Mesendoderm (in vitro differentiated cells): ENCODE measurements at regions not wholly inside any gene's neighbourhood (a gene's known extent, or its start where the extent isn't known, plus 50 kb on each side); places are given as distances from the start of the nearest gene placed in this dataset.

Experiments used
- DNase-seq: peaks from one replicate; pipeline ENCODE4 v3.0.0; 2013
- H2AK5ac ChIP-seq: 2 replicates; pipeline ENCODE4 v1.6.1; 2013; ENCODE audit warnings: low read length, inconsistent platforms
- H2BK120ac ChIP-seq: 2 replicates; pipeline ENCODE4 v1.6.1; 2013; ENCODE audit warnings: low read depth, mild to moderate bottlenecking, low read length, moderate library complexity, mixed read lengths
- H2BK15ac ChIP-seq: replicated peaks from 2 replicates; pipeline ENCODE4 v1.6.1; 2013; ENCODE audit warnings: low read depth, mild to moderate bottlenecking, moderate library complexity
- H2BK5ac ChIP-seq: 2 replicates; pipeline ENCODE4 v1.6.1; 2013; ENCODE audit warnings: low read length, inconsistent platforms
- H3K18ac ChIP-seq: 2 replicates; pipeline ENCODE4 v1.6.1; 2013; ENCODE audit warnings: mild to moderate bottlenecking, low read length, mixed read lengths
- H3K23ac ChIP-seq: one replicate; pipeline ENCODE4 v1.6.1; 2013; ENCODE audit warnings: low read length
- H3K27ac ChIP-seq: 2 replicates; pipeline ENCODE4 v1.5.1; 2013; ENCODE audit warnings: low read depth, mild to moderate bottlenecking, inconsistent platforms, low read length, moderate library complexity
- H3K27me3 ChIP-seq: 2 replicates; pipeline ENCODE4 v1.6.1; 2013; ENCODE audit warnings: low read length, control low read depth, mild to moderate bottlenecking, inconsistent platforms; ENCODE audit not compliant: insufficient read depth, poor library complexity
- H3K36me3 ChIP-seq: 2 replicates; pipeline ENCODE4 v1.6.1; 2013; ENCODE audit warnings: low read length, inconsistent platforms; ENCODE audit not compliant: control insufficient read depth, insufficient read depth
- H3K4ac ChIP-seq: one replicate; pipeline ENCODE4 v1.6.1; 2013; ENCODE audit warnings: low read depth, mild to moderate bottlenecking, low read length, moderate library complexity
- H3K4me1 ChIP-seq: 2 replicates; pipeline ENCODE4 v1.6.1; 2013; ENCODE audit warnings: low read depth, low read length, inconsistent platforms; ENCODE audit not compliant: control insufficient read depth
- H3K4me2 ChIP-seq: 2 replicates; pipeline ENCODE4 v1.6.1; 2013; ENCODE audit warnings: low read length
- H3K4me3 ChIP-seq: 2 replicates; pipeline ENCODE4 v1.5.1; 2013; ENCODE audit warnings: mild to moderate bottlenecking, low read length
- H3K56ac ChIP-seq: one replicate; pipeline ENCODE4 v1.6.1; 2013; ENCODE audit warnings: low read length
- H3K79me1 ChIP-seq: 2 replicates; pipeline ENCODE4 v1.6.1; 2013; ENCODE audit warnings: low read length, inconsistent platforms
- H3K79me2 ChIP-seq: 2 replicates; pipeline ENCODE4 v1.6.1; 2013; ENCODE audit warnings: mild to moderate bottlenecking, low read length; ENCODE audit not compliant: control insufficient read depth, insufficient read depth
- H3K9ac ChIP-seq: 2 replicates; pipeline ENCODE4 v1.6.1; 2013; ENCODE audit warnings: low read length, inconsistent platforms
- H4K5ac ChIP-seq: one replicate; pipeline ENCODE4 v1.6.1; 2013; ENCODE audit warnings: low read length
- H4K8ac ChIP-seq: one replicate; pipeline ENCODE4 v1.6.1; 2013; ENCODE audit warnings: low read depth, mild to moderate bottlenecking, control low read depth, low read length, moderate library complexity
- WGBS: extraction: QIAGEN DNeasy Blood & Tissue Kit; methylation state at CpG from one replicate; pipeline ENCODE4 v1.1.7; 2013; ENCODE audit warnings: low lambda C conversion rate, missing lambda C conversion rate; ENCODE audit not compliant: insufficient coverage; ENCODE audit errors: extremely low coverage; 5-methylcytosine and 5-hydroxymethylcytosine counted together

- no peak overlapping the region for H3K23ac ChIP-seq
- H3K79me1 ChIP-seq: no peaks in the 10 kb centered on the region
- no peak overlapping the region for H3K4me2 ChIP-seq
- H3K9ac ChIP-seq: no peak overlapping the region
- H2BK15ac ChIP-seq: no peak overlapping the region
- no peak overlapping the region for H4K8ac ChIP-seq
- H4K5ac ChIP-seq: no peak overlapping the region
- no peak overlapping the region for H2BK5ac ChIP-seq
- no peak overlapping the region for H2AK5ac ChIP-seq
- no peak overlapping the region for H3K27ac ChIP-seq
- no peak overlapping the region for H3K18ac ChIP-seq
- H3K27me3 ChIP-seq: no peaks in the 10 kb centered on the region
- no peaks in the 10 kb centered on the region for H3K36me3 ChIP-seq
- no peak overlapping the region for H2BK120ac ChIP-seq
- H3K4me1 ChIP-seq: no peaks in the 10 kb centered on the region
- H3K79me2 ChIP-seq: no peaks in the 10 kb centered on the region
- no CpG with 5 or more reads among the region's 14 CpGs for WGBS
- H3K56ac ChIP-seq: peak overlapping the region; percentile 44
- peak; percentile 84 for DNase-seq
- no peak overlapping the region for H3K4ac ChIP-seq
- no peak overlapping the region for H3K4me3 ChIP-seq
These were observed 70.1 kb downstream of the PHETA1 start for GRCh38 chr12:111298582-111299436.

GRCh38 chr12:111297703-111298426 is 71.0 kb downstream of the PHETA1 start:
- DNase-seq: peak; percentile 64
- Histone ChIP-seq H3K79me2 (no peaks in the 10 kb centered on the region), H3K4me1 (no peaks in the 10 kb centered on the region), H3K79me1 (no peaks in the 10 kb centered on the region), H4K5ac (no peak overlapping the region), H3K36me3 (no peaks in the 10 kb centered on the region), H3K23ac (no peak overlapping the region), H3K27ac (no peak overlapping the region), H3K4me3 (no peak overlapping the region), H3K9ac (no peak overlapping the region), H3K18ac (no peak overlapping the region), H2BK15ac (no peak overlapping the region), H2AK5ac (no peak overlapping the region), H2BK5ac (no peak overlapping the region), H3K27me3 (no peaks in the 10 kb centered on the region), H3K56ac (no peak overlapping the region), H3K4me2 (no peak overlapping the region), H4K8ac (no peak overlapping the region), H2BK120ac (no peak overlapping the region), H3K4ac (no peak overlapping the region)
- WGBS: no CpG with 5 or more reads among the region's 12 CpGs

- H2BK15ac ChIP-seq: no peak overlapping the region
- no peaks in the 10 kb centered on the region for H3K27me3 ChIP-seq
- H3K79me2 ChIP-seq: no peaks in the 10 kb centered on the region
- H3K18ac ChIP-seq: no peak overlapping the region
- no peak for DNase-seq
- no peaks in the 10 kb centered on the region for H3K36me3 ChIP-seq
- H2BK120ac ChIP-seq: no peak overlapping the region
- no peak overlapping the region for H4K8ac ChIP-seq
- no peak overlapping the region for H3K4me2 ChIP-seq
- no peak overlapping the region for H3K4ac ChIP-seq
- WGBS: no CpG with 5 or more reads among the region's 7 CpGs
- H3K27ac ChIP-seq: no peak overlapping the region
- H2AK5ac ChIP-seq: no peak overlapping the region
- H3K23ac ChIP-seq: no peak overlapping the region
- no peak overlapping the region for H3K4me3 ChIP-seq
- no peaks in the 10 kb centered on the region for H3K4me1 ChIP-seq
- H3K79me1 ChIP-seq: no peaks in the 10 kb centered on the region
- H4K5ac ChIP-seq: no peak overlapping the region
- H3K56ac ChIP-seq: no peak overlapping the region
- H2BK5ac ChIP-seq: no peak overlapping the region
- no peak overlapping the region for H3K9ac ChIP-seq
These were observed 71.9 kb downstream of the PHETA1 start for GRCh38 chr12:111296906-111297463.

- Histone ChIP-seq H3K4me2 (no peak overlapping the region), H3K4me1 (no peaks in the 10 kb centered on the region), H3K56ac (no peak overlapping the region), H2BK15ac (no peak overlapping the region), H3K9ac (no peak overlapping the region), H3K18ac (no peak overlapping the region), H3K36me3 (no peaks in the 10 kb centered on the region), H4K8ac (no peak overlapping the region), H4K5ac (no peak overlapping the region), H3K27ac (no peak overlapping the region), H3K79me2 (no peaks in the 10 kb centered on the region), H3K4me3 (no peak overlapping the region), H3K27me3 (no peaks in the 10 kb centered on the region), H2AK5ac (no peak overlapping the region), H3K23ac (no peak overlapping the region), H3K4ac (no peak overlapping the region), H2BK5ac (no peak overlapping the region), H2BK120ac (no peak overlapping the region), H3K79me1 (no peaks in the 10 kb centered on the region)
- no CpG with 5 or more reads among the region's 10 CpGs for WGBS
- DNase-seq: no peak
These were observed 73.7 kb downstream of the PHETA1 start for GRCh38 chr12:111295176-111295575.

- Histone ChIP-seq H3K23ac (no peak overlapping the region), H2AK5ac (no peak overlapping the region), H3K27me3 (no peaks in the 10 kb centered on the region)
These were observed 75.5 kb downstream of the PHETA1 start for GRCh38 chr12:111293266-111294009.

More at GRCh38 chr12:111293266-111294009, 75.5 kb downstream of the PHETA1 start:
- Histone ChIP-seq H3K4me3 (no peak overlapping the region), H3K36me3 (no peaks in the 10 kb centered on the region), H3K18ac (no peak overlapping the region), H3K9ac (no peak overlapping the region), H4K8ac (no peak overlapping the region), H2BK5ac (no peak overlapping the region), H2BK120ac (no peak overlapping the region), H3K4ac (no peak overlapping the region), H3K4me1 (no peaks in the 10 kb centered on the region), H3K27ac (no peak overlapping the region), H2BK15ac (no peak overlapping the region), H3K79me2 (no peaks in the 10 kb centered on the region), H3K79me1 (no peaks in the 10 kb centered on the region), H4K5ac (no peak overlapping the region), H3K56ac (no peak overlapping the region), H3K4me2 (no peak overlapping the region)
- no CpG with 5 or more reads among the region's 20 CpGs for WGBS
- DNase-seq: no peak
